Uterus (tissue), 3 donors: ENCODE measurements at regions not wholly inside any gene's neighbourhood (a gene's known extent, or its start where the extent isn't known, plus 50 kb on each side); places are given as distances from the start of the nearest gene placed in this dataset.

Experiments used
- DNase-seq, 2 donors: peaks; one replicate each; pipeline ENCODE4 v3.0.0-alpha.2; 2019 to 2020
- H3K27ac ChIP-seq, 2 donors: fragments of 200-600 bp; sonication (generic); 1 replicate in 1 of 2; 2 replicates in 1 of 2; pipeline ENCODE4 v1.5.1; 2016 to 2018
- H3K27me3 ChIP-seq, 2 donors: fragments of 200-600 bp; sonication (generic); one replicate each; pipeline ENCODE4 v1.5.1; 2018 to 2019; ENCODE audit warnings: control low read depth in 1 of 2
- H3K36me3 ChIP-seq, 2 donors: fragments of 200-600 bp; sonication (generic); one replicate each; pipeline ENCODE4 v1.5.1; 2019; ENCODE audit warnings: control low read depth in 1 of 2
- H3K4me1 ChIP-seq, 2 donors: fragments of 200-600 bp; sonication (generic); one replicate each; pipeline ENCODE4 v1.5.1; 2018 to 2019; ENCODE audit warnings: control low read depth in 1 of 2
- H3K4me3 ChIP-seq, 2 donors: fragments of 200-600 bp; sonication (generic); 1 replicate in 1 of 2; 2 replicates in 1 of 2; pipeline ENCODE4 v1.5.1; 2018 to 2019; ENCODE audit warnings: mild to moderate bottlenecking in 1 of 2
- H3K9me3 ChIP-seq, 2 donors: fragments of 200-600 bp; sonication (generic); one replicate each; pipeline ENCODE4 v1.5.1; 2019; ENCODE audit warnings: control low read depth in 1 of 2
- POLR2A ChIP-seq, 2 donors: fragments of 450-650 bp; IDR thresholded peaks; one replicate each; pipeline ENCODE4 v1.6.1; 2016; ENCODE audit warnings: antibody characterized with exemption in 2 of 2, mild to moderate bottlenecking in 1 of 2, moderate library complexity in 1 of 2
- intact Hi-C: fragments of 100-400 bp; cut with DNase I; formaldehyde crosslinking; loops from one replicate; pipeline ENCODE4 v1.15.1; 2023; ENCODE audit warnings: low total_unique reads
- TF ChIP-seq, protein P1 (sequence below), 4 experiments: fragments of 200-600 bp in 2 of 4; fragments of 450-650 bp in 2 of 4; sonication (generic) in 2 of 4; IDR thresholded peaks; one replicate each; pipeline ENCODE4 v1.5.1; 2016 to 2019; ENCODE audit warnings: antibody characterized with exemption in 4 of 4, mild to moderate bottlenecking in 2 of 4, moderate library complexity in 1 of 4
- donor health status: DM: yes; HTN: yes; CAD: no.

DNA sequence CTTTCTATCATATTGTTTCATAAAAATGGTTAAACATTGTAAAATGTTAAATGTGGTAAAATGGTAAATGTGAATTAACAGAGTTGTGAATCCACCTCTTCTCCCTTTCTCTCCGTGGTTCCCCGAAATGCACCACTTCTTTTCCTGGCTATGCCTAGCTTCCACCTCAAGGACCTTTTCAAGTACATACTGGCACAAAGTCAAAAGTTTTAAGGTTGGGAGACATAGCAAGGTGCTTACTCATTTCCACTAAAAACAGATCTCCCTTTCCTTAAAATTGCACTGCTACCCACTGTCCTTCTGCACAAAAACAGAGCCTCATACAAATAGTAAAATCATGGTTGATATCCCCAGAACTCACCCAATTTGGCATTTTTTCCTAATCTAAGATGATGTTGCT lies 558.2 kb downstream of the SLITRK6 start:
- Histone ChIP-seq H3K27me3 (no peaks in the 10 kb centered on the region), H3K27ac (no peak overlapping the region), H3K4me3 (no peak overlapping the region), H3K36me3 (no peaks in the 10 kb centered on the region), H3K9me3 (no peaks in the 10 kb centered on the region), H3K4me1 (no peaks in the 10 kb centered on the region)
- TF ChIP-seq POLR2A (IDR thresholded peaks at IDR 0.05) = no peak
- TF ChIP-seq, protein P1, sequence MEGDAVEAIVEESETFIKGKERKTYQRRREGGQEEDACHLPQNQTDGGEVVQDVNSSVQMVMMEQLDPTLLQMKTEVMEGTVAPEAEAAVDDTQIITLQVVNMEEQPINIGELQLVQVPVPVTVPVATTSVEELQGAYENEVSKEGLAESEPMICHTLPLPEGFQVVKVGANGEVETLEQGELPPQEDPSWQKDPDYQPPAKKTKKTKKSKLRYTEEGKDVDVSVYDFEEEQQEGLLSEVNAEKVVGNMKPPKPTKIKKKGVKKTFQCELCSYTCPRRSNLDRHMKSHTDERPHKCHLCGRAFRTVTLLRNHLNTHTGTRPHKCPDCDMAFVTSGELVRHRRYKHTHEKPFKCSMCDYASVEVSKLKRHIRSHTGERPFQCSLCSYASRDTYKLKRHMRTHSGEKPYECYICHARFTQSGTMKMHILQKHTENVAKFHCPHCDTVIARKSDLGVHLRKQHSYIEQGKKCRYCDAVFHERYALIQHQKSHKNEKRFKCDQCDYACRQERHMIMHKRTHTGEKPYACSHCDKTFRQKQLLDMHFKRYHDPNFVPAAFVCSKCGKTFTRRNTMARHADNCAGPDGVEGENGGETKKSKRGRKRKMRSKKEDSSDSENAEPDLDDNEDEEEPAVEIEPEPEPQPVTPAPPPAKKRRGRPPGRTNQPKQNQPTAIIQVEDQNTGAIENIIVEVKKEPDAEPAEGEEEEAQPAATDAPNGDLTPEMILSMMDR (IDR thresholded peaks at IDR 0.05) = no peak
- intact Hi-C loops = no loop called here
- no peak for DNase-seq

DNA sequence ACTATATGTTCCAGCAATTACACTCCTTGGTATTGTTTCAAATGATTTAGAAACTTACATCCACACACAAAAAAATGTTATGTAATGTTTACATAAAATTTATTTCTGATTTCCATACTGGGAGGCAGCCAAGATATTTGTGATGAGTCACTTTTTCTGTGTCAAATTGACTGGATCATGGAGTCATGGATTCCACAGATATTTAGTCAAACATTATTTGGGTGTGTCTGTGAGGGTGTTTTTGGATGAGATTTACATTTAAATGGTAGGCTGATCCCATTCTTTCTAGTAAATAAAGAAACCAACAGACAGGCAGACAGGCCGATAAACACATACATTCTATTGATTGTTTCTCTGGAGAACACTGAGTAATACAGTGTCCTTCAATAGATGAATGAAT lies 562.8 kb downstream of the SLITRK6 start:
- Histone ChIP-seq H3K36me3 (no peaks in the 10 kb centered on the region), H3K27me3 (no peaks in the 10 kb centered on the region), H3K4me3 (no peak overlapping the region), H3K4me1 (no peaks in the 10 kb centered on the region), H3K27ac (no peak overlapping the region), H3K9me3 (no peaks in the 10 kb centered on the region)
- DNase-seq = no peak
- TF ChIP-seq, protein P1 (IDR thresholded peaks at IDR 0.05) = no peak
- no peak for TF ChIP-seq POLR2A (IDR thresholded peaks at IDR 0.05)
- intact Hi-C loops = no loop called here

DNA sequence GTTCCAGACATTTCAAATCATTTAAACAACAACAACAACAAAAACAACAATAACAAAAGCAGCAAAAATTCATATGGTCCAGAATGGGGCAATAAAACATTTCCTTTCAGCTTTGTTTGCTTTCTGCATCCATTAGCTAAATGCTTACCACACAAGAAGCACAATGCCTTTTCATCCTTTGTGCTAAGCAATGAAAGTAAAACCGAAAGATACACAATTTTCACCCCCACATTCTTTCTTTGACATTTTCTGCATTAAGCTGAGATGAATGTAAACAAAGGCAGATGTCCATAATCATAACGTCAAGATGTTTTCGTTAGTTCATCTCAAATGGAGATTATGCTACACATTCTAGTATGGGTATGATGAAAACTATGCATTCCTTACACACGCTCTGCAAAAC lies 568.5 kb downstream of the SLITRK6 start:
- H3K9me3 ChIP-seq = no peaks in the 10 kb centered on the region
- no peaks in the 10 kb centered on the region for H3K36me3 ChIP-seq
- DNase-seq = no peak
- TF ChIP-seq POLR2A (IDR thresholded peaks at IDR 0.05) = no peak
- TF ChIP-seq, protein P1 (IDR thresholded peaks at IDR 0.05) = no peak
- intact Hi-C loops = no loop called here
- no peaks in the 10 kb centered on the region for H3K27me3 ChIP-seq
- no peak overlapping the region for H3K4me3 ChIP-seq
- H3K27ac ChIP-seq = no peak overlapping the region
- no peaks in the 10 kb centered on the region for H3K4me1 ChIP-seq

DNA sequence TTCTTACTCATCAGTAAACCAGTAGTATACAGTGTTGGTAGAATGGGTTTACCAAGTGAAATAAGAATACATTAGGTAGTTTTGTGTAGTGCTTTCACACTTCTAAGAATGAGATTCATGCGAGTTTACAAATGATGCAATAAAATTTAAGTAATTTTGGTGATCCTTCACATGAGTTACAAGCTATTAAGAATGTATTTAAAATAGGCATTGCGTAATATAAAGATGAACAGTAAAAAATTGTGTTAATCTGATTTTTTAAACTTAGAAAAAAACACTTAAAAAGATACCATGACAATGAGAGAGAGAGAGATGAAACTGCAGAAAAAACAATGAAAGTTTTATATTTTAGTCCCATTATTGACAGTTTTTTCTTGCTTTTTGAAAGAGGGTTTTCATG lies 570.5 kb downstream of the SLITRK6 start:
- intact Hi-C loops = no loop called here
- no peak for TF ChIP-seq POLR2A (IDR thresholded peaks at IDR 0.05)
- TF ChIP-seq, protein P1 (IDR thresholded peaks at IDR 0.05) = no peak
- Histone ChIP-seq H3K9me3 (no peaks in the 10 kb centered on the region), H3K27me3 (no peaks in the 10 kb centered on the region), H3K27ac (no peak overlapping the region), H3K4me3 (no peak overlapping the region), H3K36me3 (no peaks in the 10 kb centered on the region), H3K4me1 (no peaks in the 10 kb centered on the region)
- no peak for DNase-seq

DNA sequence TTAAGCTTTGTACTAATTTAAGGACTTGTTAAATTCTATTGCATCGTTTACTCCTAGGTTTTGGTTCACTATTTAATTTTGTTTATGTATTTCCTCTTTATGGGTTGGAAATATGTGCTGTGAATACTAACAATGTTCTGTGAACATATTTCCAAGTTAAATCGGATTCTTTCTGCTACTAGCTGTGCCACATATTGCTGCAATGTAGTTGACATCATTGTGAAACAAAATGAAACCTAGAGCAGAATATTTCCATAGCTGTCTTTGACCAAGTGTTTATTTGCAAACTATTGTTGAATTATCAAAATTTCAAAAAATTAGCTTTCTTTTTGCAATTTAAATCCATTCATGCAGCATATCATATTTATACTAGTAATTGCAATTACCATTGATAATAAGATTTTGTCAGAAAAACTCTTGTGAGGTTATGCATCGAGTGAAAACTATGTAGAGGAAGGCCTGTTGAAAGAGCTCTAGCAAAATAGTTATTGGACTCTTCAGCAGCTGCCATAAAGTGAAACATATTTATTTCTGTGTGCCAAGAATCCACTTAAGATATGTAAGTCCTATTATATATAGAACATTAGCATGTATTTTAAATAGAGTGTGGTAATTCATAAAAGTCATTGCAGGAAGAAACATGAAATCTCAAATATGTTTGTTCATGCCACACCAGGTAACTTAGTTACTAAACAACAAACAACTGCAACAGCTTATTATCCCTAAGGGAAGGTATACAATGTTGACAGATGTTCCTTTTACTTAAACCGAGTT lies 575.1 kb downstream of the SLITRK6 start:
- no peak for TF ChIP-seq POLR2A (IDR thresholded peaks at IDR 0.05)
- TF ChIP-seq, protein P1 (IDR thresholded peaks at IDR 0.05) = no peak
- no peak for DNase-seq

More for the DNA sequence above, 575.1 kb downstream of the SLITRK6 start:
- Histone ChIP-seq H3K27me3 (no peaks in the 10 kb centered on the region), H3K4me3 (no peak overlapping the region), H3K36me3 (no peaks in the 10 kb centered on the region), H3K27ac (no peak overlapping the region), H3K4me1 (no peaks in the 10 kb centered on the region), H3K9me3 (no peaks in the 10 kb centered on the region)
- intact Hi-C loops = no loop called here
